H9 (cell line): ENCODE measurements at regions not wholly inside any gene's neighbourhood (a gene's known extent, or its start where the extent isn't known, plus 50 kb on each side); places are given as distances from the start of the nearest gene placed in this dataset.

Source experiments
- DNase-seq: peaks from one replicate; pipeline ENCODE4 v3.0.0-alpha.2; 2017
- H2AFZ ChIP-seq: one replicate; pipeline ENCODE4 v1.6.1; 2013; ENCODE audit warnings: mild to moderate bottlenecking, low read length, control low read depth, moderate library complexity
- H2AK5ac ChIP-seq: 2 replicates; pipeline ENCODE4 v1.6.1; 2013; ENCODE audit warnings: low read length, control low read depth, mixed read lengths; ENCODE audit not compliant: insufficient read length
- H2BK120ac ChIP-seq: one replicate; pipeline ENCODE4 v1.6.1; 2013; ENCODE audit warnings: low read depth, mild to moderate bottlenecking, low read length, control low read depth, inconsistent platforms; ENCODE audit not compliant: poor library complexity, severe bottlenecking
- H2BK12ac ChIP-seq: 2 replicates; pipeline ENCODE4 v1.6.1; 2013; ENCODE audit warnings: low read length, control low read depth, mixed read lengths, low read depth; ENCODE audit not compliant: insufficient read length
- H2BK15ac ChIP-seq: 2 replicates; pipeline ENCODE4 v1.6.1; 2013; ENCODE audit warnings: low read depth, low read length, control low read depth
- H2BK20ac ChIP-seq: one replicate; pipeline ENCODE4 v1.6.1; 2013; ENCODE audit warnings: low read depth, mild to moderate bottlenecking, low read length, control low read depth, inconsistent platforms; ENCODE audit not compliant: poor library complexity, severe bottlenecking
- H2BK5ac ChIP-seq: 2 replicates; pipeline ENCODE4 v1.6.1; 2013; ENCODE audit warnings: low read length, control low read depth, mixed read lengths; ENCODE audit not compliant: insufficient read length
- H3K14ac ChIP-seq: 2 replicates; pipeline ENCODE4 v1.6.1; 2013; ENCODE audit warnings: low read length, control low read depth; ENCODE audit not compliant: insufficient read depth
- H3K18ac ChIP-seq: 2 replicates; pipeline ENCODE4 v1.6.1; 2013; ENCODE audit warnings: low read depth, mild to moderate bottlenecking, mixed read lengths, low read length, control low read depth; ENCODE audit not compliant: insufficient read length
- H3K23ac ChIP-seq: 2 replicates; pipeline ENCODE4 v1.6.1; 2013; ENCODE audit warnings: low read length, control low read depth, mixed read lengths, low read depth; ENCODE audit not compliant: insufficient read length
- H3K23me2 ChIP-seq: 2 replicates; pipeline ENCODE4 v1.6.1; 2013; ENCODE audit warnings: low read depth, mild to moderate bottlenecking, mixed read lengths, low read length, control low read depth; ENCODE audit not compliant: insufficient read length, poor library complexity, severe bottlenecking
- H3K27ac ChIP-seq: 2 replicates; pipeline ENCODE4 v1.5.1; 2013; ENCODE audit warnings: low read length, control low read depth, mixed read lengths, low read depth; ENCODE audit not compliant: insufficient read length
- H3K27me3 ChIP-seq: 2 replicates; pipeline ENCODE4 v1.6.1; 2013; ENCODE audit warnings: low read length, control low read depth, inconsistent platforms; ENCODE audit not compliant: insufficient read depth
- H3K4ac ChIP-seq: 2 replicates; pipeline ENCODE4 v1.6.1; 2013; ENCODE audit warnings: low read depth, mild to moderate bottlenecking, control low read depth, inconsistent platforms, low read length, moderate library complexity
- H3K4me1 ChIP-seq: 2 replicates; pipeline ENCODE4 v1.6.1; 2013; ENCODE audit warnings: low read length, control low read depth, inconsistent platforms; ENCODE audit not compliant: insufficient read depth
- H3K4me2 ChIP-seq: 2 replicates; pipeline ENCODE4 v1.6.1; 2013; ENCODE audit warnings: low read length, control low read depth, mixed read lengths; ENCODE audit not compliant: insufficient read length, insufficient read depth
- H3K56ac ChIP-seq: 2 replicates; pipeline ENCODE4 v1.6.1; 2013; ENCODE audit warnings: low read depth, mild to moderate bottlenecking, mixed read lengths, low read length, control low read depth; ENCODE audit not compliant: insufficient read length
- H3K79me1 ChIP-seq: 2 replicates; pipeline ENCODE4 v1.6.1; 2013; ENCODE audit warnings: low read depth, mild to moderate bottlenecking, moderate library complexity, low read length, control low read depth, inconsistent platforms; ENCODE audit not compliant: insufficient read depth, poor library complexity, severe bottlenecking
- H3K79me2 ChIP-seq: 2 replicates; pipeline ENCODE4 v1.6.1; 2013; ENCODE audit warnings: low read length, control low read depth, inconsistent platforms; ENCODE audit not compliant: insufficient read depth
- H3K9ac ChIP-seq: 2 replicates; pipeline ENCODE4 v1.6.1; 2013; ENCODE audit warnings: low read length, control low read depth, mixed read lengths; ENCODE audit not compliant: insufficient read length; ENCODE audit errors: extremely low read depth
- H3K9me3 ChIP-seq: one replicate; pipeline ENCODE4 v1.6.1; 2013; ENCODE audit warnings: low read depth, low read length, inconsistent platforms; ENCODE audit not compliant: control insufficient read depth
- H3T11ph ChIP-seq: one replicate; pipeline ENCODE4 v1.6.1; 2013; ENCODE audit warnings: mild to moderate bottlenecking, low read length, control low read depth, inconsistent platforms
- H4K20me1 ChIP-seq: one replicate; pipeline ENCODE4 v1.6.1; 2013; ENCODE audit not compliant: control insufficient read depth, insufficient read length, insufficient read depth
- H4K5ac ChIP-seq: 2 replicates; pipeline ENCODE4 v1.6.1; 2013; ENCODE audit warnings: low read depth, mild to moderate bottlenecking, mixed read lengths, low read length, control low read depth; ENCODE audit not compliant: insufficient read length
- H4K8ac ChIP-seq: replicated peaks from 2 replicates; pipeline ENCODE4 v1.6.1; 2013; ENCODE audit warnings: low read length, control low read depth, mixed read lengths, low read depth; ENCODE audit not compliant: insufficient read length
- H4K91ac ChIP-seq: 2 replicates; pipeline ENCODE4 v1.6.1; 2013; ENCODE audit warnings: low read depth, mild to moderate bottlenecking, moderate library complexity, mixed read lengths, low read length, control low read depth; ENCODE audit not compliant: insufficient read length
- H3K27ac Mint-ChIP-seq, 3 experiments: 2 replicates in 2 of 3; 3 replicates in 1 of 3; pipeline ENCODE4 v1.8.0; 2020 to 2021; ENCODE audit warnings: mixed read lengths in 3 of 3, mild to moderate bottlenecking in 1 of 3, moderate library complexity in 1 of 3
- H3K27me3 Mint-ChIP-seq: 2 replicates; pipeline ENCODE4 v1.8.0; 2021; ENCODE audit warnings: low read depth, mild to moderate bottlenecking, moderate library complexity, mixed read lengths
- H3K36me3 Mint-ChIP-seq, 3 experiments: 2 replicates in 2 of 3; 3 replicates in 1 of 3; pipeline ENCODE4 v1.8.0; 2020 to 2021; ENCODE audit warnings: low read depth in 3 of 3, mixed read lengths in 3 of 3; ENCODE audit not compliant: insufficient read depth in 1 of 3
- H3K4me1 Mint-ChIP-seq, 2 experiments: 2 replicates each; pipeline ENCODE4 v1.8.0; 2020; ENCODE audit warnings: mixed read lengths in 2 of 2
- H3K4me3 Mint-ChIP-seq, 2 experiments: 2 replicates in 1 of 2; 3 replicates in 1 of 2; pipeline ENCODE4 v1.8.0; 2020 to 2021; ENCODE audit warnings: mild to moderate bottlenecking in 2 of 2, mixed read lengths in 2 of 2, moderate library complexity in 1 of 2
- H3K9me3 Mint-ChIP-seq, 2 experiments: 2 replicates in 1 of 2; 3 replicates in 1 of 2; pipeline ENCODE4 v1.8.0; 2020; ENCODE audit warnings: mild to moderate bottlenecking in 2 of 2, mixed read lengths in 2 of 2, moderate library complexity in 1 of 2
- CTCF ChIP-seq: fragments of 200-600 bp; sonication (generic); conservative IDR thresholded peaks from 3 replicates; pipeline ENCODE4 v1.8.0; 2021; ENCODE audit warnings: antibody characterized with exemption, mild to moderate bottlenecking
- WGBS: extraction: QIAGEN DNeasy Blood & Tissue Kit; methylation state at CpG from one replicate; pipeline ENCODE4 v1.1.7; 2013; ENCODE audit warnings: missing lambda C conversion rate, low lambda C conversion rate, mixed read lengths; ENCODE audit not compliant: insufficient read length; ENCODE audit errors: extremely low coverage; 5-methylcytosine and 5-hydroxymethylcytosine counted together

DNA sequence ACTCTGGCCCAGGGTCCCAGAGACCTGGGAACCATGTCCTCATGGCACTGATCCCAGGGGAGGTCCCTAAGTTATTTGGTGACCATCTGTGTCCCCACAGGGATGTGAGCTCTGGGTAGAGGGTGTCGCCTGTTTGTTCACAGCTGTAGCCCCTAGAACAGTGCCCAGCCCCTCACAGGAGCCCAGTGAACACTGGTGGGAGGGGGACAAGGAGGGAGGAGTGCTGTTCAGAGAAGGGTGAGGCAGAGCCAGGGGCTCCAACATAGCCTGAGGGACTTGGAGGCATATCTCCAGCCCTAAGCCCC lies 450.4 kb downstream of the MATN1 start:
- H3K23ac ChIP-seq, result no peak overlapping the region
- H4K8ac ChIP-seq, result no peak overlapping the region
- no peak overlapping the region for H2BK15ac ChIP-seq
- no peak overlapping the region for H3K14ac ChIP-seq
- peak; percentile 6 for DNase-seq
- H3K4me3 Mint-ChIP-seq, result no peak overlapping the region
- H2BK120ac ChIP-seq, result no peak overlapping the region
- no peak overlapping the region for H2AFZ ChIP-seq
- no peak overlapping the region for H3T11ph ChIP-seq
- H3K79me2 ChIP-seq, result no peaks in the 10 kb centered on the region
- H4K91ac ChIP-seq, result no peak overlapping the region
- no peak overlapping the region for H2BK5ac ChIP-seq
- H2BK20ac ChIP-seq, result no peak overlapping the region
- no peaks in the 10 kb centered on the region for H3K23me2 ChIP-seq
- H3K27me3 Mint-ChIP-seq, result peaks cover 5% of the 10 kb centered on the region; the same call in 1 of the 2 replicates
- H3K9ac ChIP-seq, result no peak overlapping the region
- H3K79me1 ChIP-seq, result no peaks in the 10 kb centered on the region
- TF ChIP-seq CTCF, result no peak
- no peak overlapping the region for H2BK12ac ChIP-seq
- no peaks in the 10 kb centered on the region for H3K9me3 ChIP-seq
- no peaks in the 10 kb centered on the region for H3K4me1 ChIP-seq
- H3K56ac ChIP-seq, result no peak overlapping the region
- H4K5ac ChIP-seq, result no peak overlapping the region
- H3K4me1 Mint-ChIP-seq, result 0 out of 4 replicates have a peak, but pooled peaks cover 0 to 2% of the 10 kb centered on the region in 2 experiments
- no peak overlapping the region for H2AK5ac ChIP-seq
- H4K20me1 ChIP-seq, result no peaks in the 10 kb centered on the region
- H3K18ac ChIP-seq, result no peak overlapping the region
- H3K4ac ChIP-seq, result no peak overlapping the region
- no peaks in the 10 kb centered on the region; a peak in 2 of 5 replicates for H3K9me3 Mint-ChIP-seq
- no peaks in the 10 kb centered on the region for H3K27me3 ChIP-seq
- no peak overlapping the region for H3K27ac Mint-ChIP-seq
- H3K36me3 Mint-ChIP-seq, result no peaks in the 10 kb centered on the region
- WGBS, result no CpG with 5 or more reads among the region's 1 CpG
- H3K4me2 ChIP-seq, result no peak overlapping the region
- H3K27ac ChIP-seq, result no peak overlapping the region
